ENCODE measurements at regions not wholly inside any gene's neighbourhood (a gene's known extent, or its start where the extent isn't known, plus 50 kb on each side); places are given as distances from the start of the nearest gene placed in this dataset.

GRCh38 chrX:7261672-7262332 is 113.8 kb upstream of the PUDP start:
- H3K9me3 Mint-ChIP-seq (ENCODE audit: unreplicated experiment): peaks cover 1% of the 10 kb centered on the region
- no peak for DNase-seq (ENCODE audit: extremely low spot score, unreplicated experiment)
- no peak overlapping the region for H3K27ac Mint-ChIP-seq (ENCODE audit: unreplicated experiment)
- H3K4me3 Mint-ChIP-seq (ENCODE audit: unreplicated experiment): no peak overlapping the region
- no peaks in the 10 kb centered on the region for H3K4me1 Mint-ChIP-seq (ENCODE audit: unreplicated experiment)
- peaks cover 5% of the 10 kb centered on the region for H3K36me3 Mint-ChIP-seq (ENCODE audit: unreplicated experiment)
- no peak for TF ChIP-seq CTCF (IDR thresholded peaks at IDR 0.05)
- no peaks in the 10 kb centered on the region for H3K27me3 Mint-ChIP-seq (ENCODE audit: unreplicated experiment)

GRCh38 chrX:7254144-7254543 is 106.2 kb upstream of the PUDP start:
- DNase-seq (ENCODE audit: extremely low spot score, unreplicated experiment): no peak
- no peak for TF ChIP-seq CTCF (IDR thresholded peaks at IDR 0.05)
- H3K4me1 Mint-ChIP-seq (ENCODE audit: unreplicated experiment): no peaks in the 10 kb centered on the region
- H3K27ac Mint-ChIP-seq (ENCODE audit: unreplicated experiment): no peak overlapping the region
- H3K36me3 Mint-ChIP-seq (ENCODE audit: unreplicated experiment): peaks cover 8% of the 10 kb centered on the region
- H3K27me3 Mint-ChIP-seq (ENCODE audit: unreplicated experiment): no peaks in the 10 kb centered on the region
- H3K9me3 Mint-ChIP-seq (ENCODE audit: unreplicated experiment): peaks cover 13% of the 10 kb centered on the region
- H3K4me3 Mint-ChIP-seq (ENCODE audit: unreplicated experiment): no peak overlapping the region

GRCh38 chrX:7253565-7253964 is 105.6 kb upstream of the PUDP start:
- peaks cover 13% of the 10 kb centered on the region for H3K9me3 Mint-ChIP-seq (ENCODE audit: unreplicated experiment)
- no peak for TF ChIP-seq CTCF (IDR thresholded peaks at IDR 0.05)
- H3K27me3 Mint-ChIP-seq (ENCODE audit: unreplicated experiment): no peaks in the 10 kb centered on the region
- peaks cover 7% of the 10 kb centered on the region for H3K36me3 Mint-ChIP-seq (ENCODE audit: unreplicated experiment)
- H3K4me3 Mint-ChIP-seq (ENCODE audit: unreplicated experiment): no peak overlapping the region
- no peaks in the 10 kb centered on the region for H3K4me1 Mint-ChIP-seq (ENCODE audit: unreplicated experiment)
- DNase-seq (ENCODE audit: extremely low spot score, unreplicated experiment): no peak
- H3K27ac Mint-ChIP-seq (ENCODE audit: unreplicated experiment): no peak overlapping the region

- Mint-ChIP-seq H3K4me3 (ENCODE audit: unreplicated experiment) (no peak overlapping the region), H3K4me1 (ENCODE audit: unreplicated experiment) (no peaks in the 10 kb centered on the region), H3K36me3 (ENCODE audit: unreplicated experiment) (peaks cover 7% of the 10 kb centered on the region), H3K9me3 (ENCODE audit: unreplicated experiment) (peaks cover 13% of the 10 kb centered on the region), H3K27ac (ENCODE audit: unreplicated experiment) (no peak overlapping the region), H3K27me3 (ENCODE audit: unreplicated experiment) (no peaks in the 10 kb centered on the region)
- TF ChIP-seq CTCF (IDR thresholded peaks at IDR 0.05): no peak
- DNase-seq (ENCODE audit: extremely low spot score, unreplicated experiment): no peak
These were observed 104.2 kb upstream of the PUDP start for GRCh38 chrX:7252013-7252610.

GRCh38 chrX:7247346-7247745 is 99.4 kb upstream of the PUDP start:
- no peak for TF ChIP-seq CTCF (IDR thresholded peaks at IDR 0.05)
- Mint-ChIP-seq H3K27ac (ENCODE audit: unreplicated experiment) (no peak overlapping the region), H3K36me3 (ENCODE audit: unreplicated experiment) (peaks cover 2% of the 10 kb centered on the region)

More at GRCh38 chrX:7247346-7247745, 99.4 kb upstream of the PUDP start:
- no peak for DNase-seq (ENCODE audit: extremely low spot score, unreplicated experiment)
- H3K27me3 Mint-ChIP-seq (ENCODE audit: unreplicated experiment): no peaks in the 10 kb centered on the region
- H3K9me3 Mint-ChIP-seq (ENCODE audit: unreplicated experiment): no peaks in the 10 kb centered on the region
- no peaks in the 10 kb centered on the region for H3K4me1 Mint-ChIP-seq (ENCODE audit: unreplicated experiment)
- no peak overlapping the region for H3K4me3 Mint-ChIP-seq (ENCODE audit: unreplicated experiment)
